ENCODE measurements at regions not wholly inside any gene's neighbourhood (a gene's known extent, or its start where the extent isn't known, plus 50 kb on each side); places are given as distances from the start of the nearest gene placed in this dataset.
"Not testable (repeated sequence)": the region's sequence is repeated elsewhere in the genome, so short reads cannot be mapped to it uniquely, and the experiment has no call there.

- DNase-seq (ENCODE audit: low spot score): not testable (repeated sequence)
These were observed 1688.3 kb upstream of the ADGRL3 start for GRCh38 chr4:59511809-59512208.

- no peak for DNase-seq (ENCODE audit: low spot score)
These were observed 1683.1 kb upstream of the ADGRL3 start for GRCh38 chr4:59517007-59517406.

GRCh38 chr4:59518005-59518823 is 1681.9 kb upstream of the ADGRL3 start:
- no peak for DNase-seq (ENCODE audit: low spot score)

- DNase-seq (ENCODE audit: low spot score): no peak
These were observed 1674.2 kb upstream of the ADGRL3 start for GRCh38 chr4:59525885-59526284.

GRCh38 chr4:59535541-59535940 is 1664.6 kb upstream of the ADGRL3 start:
- DNase-seq (ENCODE audit: low spot score): no peak

- DNase-seq (ENCODE audit: low spot score): no peak
These were observed 1663.7 kb upstream of the ADGRL3 start for GRCh38 chr4:59536428-59536827.

GRCh38 chr4:59537246-59537886 is 1662.8 kb upstream of the ADGRL3 start:
- no peak for DNase-seq (ENCODE audit: low spot score)

GRCh38 chr4:59539401-59539800 is 1660.7 kb upstream of the ADGRL3 start:
- DNase-seq (ENCODE audit: low spot score): no peak

GRCh38 chr4:59540311-59540710 is 1659.8 kb upstream of the ADGRL3 start:
- no peak for DNase-seq (ENCODE audit: low spot score)

GRCh38 chr4:59553063-59553720 is 1646.9 kb upstream of the ADGRL3 start:
- DNase-seq (ENCODE audit: low spot score): no peak

GRCh38 chr4:59553721-59554091 is 1646.4 kb upstream of the ADGRL3 start:
- no peak for DNase-seq (ENCODE audit: low spot score)

- DNase-seq (ENCODE audit: low spot score): not testable (repeated sequence)
These were observed 1643.9 kb upstream of the ADGRL3 start for GRCh38 chr4:59556191-59556590.

GRCh38 chr4:59560141-59560648 is 1639.9 kb upstream of the ADGRL3 start:
- DNase-seq (ENCODE audit: low spot score): not testable (repeated sequence)

GRCh38 chr4:59565836-59566235 is 1634.3 kb upstream of the ADGRL3 start:
- no peak for DNase-seq (ENCODE audit: low spot score)

GRCh38 chr4:59570860-59571476 is 1629.2 kb upstream of the ADGRL3 start:
- no peak for DNase-seq (ENCODE audit: low spot score)

- no peak for DNase-seq (ENCODE audit: low spot score)
These were observed 1628.2 kb upstream of the ADGRL3 start for GRCh38 chr4:59571805-59572430.

GRCh38 chr4:59583845-59584568 is 1616.1 kb upstream of the ADGRL3 start:
- no peak for DNase-seq (ENCODE audit: low spot score)

GRCh38 chr4:59597536-59598329 is 1602.4 kb upstream of the ADGRL3 start:
- no peak for DNase-seq (ENCODE audit: low spot score)

GRCh38 chr4:59598330-59598618 is 1601.9 kb upstream of the ADGRL3 start:
- DNase-seq (ENCODE audit: low spot score): no peak

GRCh38 chr4:59608466-59608865 is 1591.7 kb upstream of the ADGRL3 start:
- no peak for DNase-seq (ENCODE audit: low spot score)

- no peak for DNase-seq (ENCODE audit: low spot score)
These were observed 1587.9 kb upstream of the ADGRL3 start for GRCh38 chr4:59612235-59612634.

Data from HuH-7.5 (cell line).